NB4 (cell line): ENCODE measurements at regions not wholly inside any gene's neighbourhood (a gene's known extent, or its start where the extent isn't known, plus 50 kb on each side); places are given as distances from the start of the nearest gene placed in this dataset.

Experiments used
- CTCF ChIP-seq: IDR thresholded peaks from one replicate; pipeline ENCODE4 v1.5.1; 2012; ENCODE audit warnings: low read depth, low read length
- MAX ChIP-seq: IDR thresholded peaks from 2 replicates; pipeline ENCODE4 v1.6.1; 2011; ENCODE audit warnings: low read depth, low read length

- no peak for TF ChIP-seq MAX
- TF ChIP-seq CTCF = no peak
Observed at GRCh38 chr18:60099709-60100108, 199.9 kb downstream of the PMAIP1 start.
